MM.1S (cell line): ENCODE measurements at regions not wholly inside any gene's neighbourhood (a gene's known extent, or its start where the extent isn't known, plus 50 kb on each side); places are given as distances from the start of the nearest gene placed in this dataset.

Source experiments
- DNase-seq: peaks from one replicate; pipeline ENCODE4 v3.0.0-alpha.2; 2015
- H2AFZ ChIP-seq: fragments of 300-600 bp; sonication (generic); 2 replicates; pipeline ENCODE4 v1.6.0; 2016; ENCODE audit warnings: antibody characterized with exemption, low read length
- H3F3A ChIP-seq: fragments of 300-600 bp; sonication (generic); 2 replicates; pipeline ENCODE4 v1.6.1; 2016; ENCODE audit warnings: mild to moderate bottlenecking, antibody characterized with exemption, low read length, moderate library complexity, mixed read lengths; ENCODE audit not compliant: insufficient read depth
- H3K27ac ChIP-seq: fragments of 300-600 bp; sonication (generic); 2 replicates; pipeline ENCODE4 v1.5.1; 2016; ENCODE audit warnings: mild to moderate bottlenecking, low read length
- H3K27me3 ChIP-seq: fragments of 300-600 bp; sonication (generic); replicated peaks from 2 replicates; pipeline ENCODE4 v1.6.0; 2016; ENCODE audit warnings: low read length; ENCODE audit not compliant: insufficient read depth
- H3K36me3 ChIP-seq: fragments of 300-600 bp; sonication (generic); replicated peaks from 2 replicates; pipeline ENCODE4 v1.6.1; 2016; ENCODE audit warnings: mild to moderate bottlenecking, low read length, mixed read lengths; ENCODE audit not compliant: insufficient read depth
- H3K4me1 ChIP-seq: fragments of 300-600 bp; sonication (generic); 2 replicates; pipeline ENCODE4 v1.6.1; 2016; ENCODE audit warnings: low read length, mixed read lengths
- H3K4me2 ChIP-seq: fragments of 300-600 bp; sonication (generic); 2 replicates; pipeline ENCODE4 v1.6.0; 2016; ENCODE audit warnings: low read depth, low read length
- H3K4me3 ChIP-seq: fragments of 300-600 bp; sonication (generic); 2 replicates; pipeline ENCODE4 v1.5.1; 2016; ENCODE audit warnings: low read length, mixed read lengths
- H3K79me2 ChIP-seq: fragments of 300-600 bp; sonication (generic); 2 replicates; pipeline ENCODE4 v1.6.1; 2016; ENCODE audit warnings: mixed run types, low read length, mixed read lengths
- H3K9ac ChIP-seq: fragments of 300-600 bp; sonication (generic); 2 replicates; pipeline ENCODE4 v1.6.1; 2016; ENCODE audit warnings: low read length, mixed read lengths
- H3K9me2 ChIP-seq: fragments of 300-600 bp; sonication (generic); replicated peaks from 2 replicates; pipeline ENCODE4 v1.6.1; 2016; ENCODE audit warnings: mild to moderate bottlenecking, low read length, mixed read lengths; ENCODE audit not compliant: insufficient read depth
- H3K9me3 ChIP-seq: fragments of 300-600 bp; sonication (generic); replicated peaks from 2 replicates; pipeline ENCODE4 v1.6.1; 2016; ENCODE audit warnings: mild to moderate bottlenecking, low read length, mixed read lengths; ENCODE audit not compliant: insufficient read depth
- H4K20me1 ChIP-seq: fragments of 300-600 bp; sonication (generic); 2 replicates; pipeline ENCODE4 v1.6.1; 2016; ENCODE audit warnings: mild to moderate bottlenecking, low read length, moderate library complexity, mixed read lengths; ENCODE audit not compliant: insufficient read depth
- CTCF ChIP-seq: fragments of 300-600 bp; sonication (generic); IDR thresholded peaks from 2 replicates; pipeline ENCODE4 v1.5.1; 2016; ENCODE audit warnings: antibody characterized with exemption, low read length, mixed read lengths
- EZH2 ChIP-seq: fragments of 300-600 bp; sonication (generic); optimal IDR thresholded peaks from 2 replicates; pipeline ENCODE3; 2017; ENCODE audit warnings: low read depth, mild to moderate bottlenecking, antibody characterized with exemption, low read length, mixed read lengths
- EZH2phosphoT487 ChIP-seq: fragments of 300-600 bp; sonication (generic); IDR thresholded peaks from 2 replicates; pipeline ENCODE4 v1.6.1; 2018; ENCODE audit warnings: antibody characterized with exemption, low read length

- H3F3A ChIP-seq = no peaks in the 10 kb centered on the region
- H3K4me3 ChIP-seq = no peak overlapping the region
- H3K27me3 ChIP-seq = peaks cover 92% of the 10 kb centered on the region
- H3K4me1 ChIP-seq = no peaks in the 10 kb centered on the region
- no peaks in the 10 kb centered on the region for H3K79me2 ChIP-seq
- H3K9ac ChIP-seq = no peak overlapping the region
- no peaks in the 10 kb centered on the region for H4K20me1 ChIP-seq
- DNase-seq = no peak
- TF ChIP-seq CTCF = no peak
- no peak for TF ChIP-seq EZH2
- no peak for TF ChIP-seq EZH2phosphoT487
- H3K27ac ChIP-seq = no peak overlapping the region
- H3K9me2 ChIP-seq = no peaks in the 10 kb centered on the region
- no peaks in the 10 kb centered on the region for H3K9me3 ChIP-seq
- no peaks in the 10 kb centered on the region for H3K36me3 ChIP-seq
- no peak overlapping the region for H3K4me2 ChIP-seq
- H2AFZ ChIP-seq = no peak overlapping the region
These were observed 69.5 kb upstream of the NUP50 start for GRCh38 chr22:45094081-45094720.

DNA sequence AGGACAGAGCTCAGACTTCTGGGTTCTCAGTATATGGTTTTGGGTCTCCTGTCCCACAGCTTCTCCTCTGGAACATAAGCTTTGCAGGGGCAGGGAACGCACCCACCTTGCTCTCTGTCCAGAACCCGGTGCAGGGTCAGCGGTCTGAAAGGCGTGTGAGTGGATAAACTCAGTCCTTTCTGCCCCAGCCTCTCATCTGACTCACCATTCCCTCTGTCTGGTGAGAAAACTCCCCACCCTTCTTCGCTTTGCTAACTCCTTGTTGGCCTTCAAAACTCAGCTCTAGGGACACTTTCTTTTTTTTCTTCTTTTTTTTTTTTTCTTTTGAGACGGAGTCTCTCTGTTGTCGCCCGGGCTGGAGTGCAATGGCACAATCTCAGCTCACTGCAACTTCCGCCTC, 68.9 kb upstream of the NUP50 start:
- Histone ChIP-seq H3K4me2 (no peak overlapping the region), H3K4me1 (no peaks in the 10 kb centered on the region), H2AFZ (no peak overlapping the region), H3K9me3 (no peaks in the 10 kb centered on the region), H3K27ac (no peak overlapping the region), H3F3A (no peaks in the 10 kb centered on the region), H3K4me3 (no peak overlapping the region), H3K27me3 (peaks cover 91% of the 10 kb centered on the region), H4K20me1 (no peaks in the 10 kb centered on the region), H3K79me2 (no peaks in the 10 kb centered on the region), H3K9me2 (no peaks in the 10 kb centered on the region), H3K9ac (no peak overlapping the region), H3K36me3 (no peaks in the 10 kb centered on the region)
- DNase-seq = no peak
- TF ChIP-seq CTCF (no peak), EZH2phosphoT487 (no peak), EZH2 (no peak)

DNA sequence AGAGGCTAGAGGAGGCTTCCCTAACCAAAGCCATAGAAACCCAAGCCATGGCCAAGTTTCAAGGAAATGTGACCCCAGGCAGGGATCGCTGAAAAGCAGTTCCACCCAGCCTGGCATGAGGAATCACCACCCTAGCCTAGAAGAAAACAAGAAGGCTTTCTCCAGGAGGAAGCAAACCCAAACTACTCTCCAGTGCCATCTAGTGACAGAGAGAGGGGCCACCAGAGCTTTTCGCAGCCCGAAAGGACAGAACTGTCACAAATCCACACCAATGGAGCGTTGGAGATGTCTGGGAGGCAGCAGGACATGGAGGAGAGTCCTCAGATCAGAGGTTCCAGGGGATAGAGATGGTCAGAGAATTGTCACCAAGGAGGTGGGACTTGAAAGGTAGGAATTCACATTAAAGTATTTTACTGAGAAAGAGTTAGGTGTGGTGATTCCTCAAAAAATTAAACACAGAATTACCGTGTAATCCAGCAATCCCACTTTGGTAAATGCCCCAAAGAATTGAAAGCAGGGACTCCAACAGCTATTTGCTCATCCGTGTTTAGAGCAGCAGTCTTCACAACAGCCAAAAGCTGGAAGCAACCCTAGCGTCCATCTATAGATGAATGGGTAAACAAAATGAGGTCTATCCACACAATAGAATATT, 67.3 kb upstream of the NUP50 start:
- DNase-seq = peak; percentile 42
- no peaks in the 10 kb centered on the region for H3K79me2 ChIP-seq
- no peak overlapping the region for H3K9ac ChIP-seq
- H3K9me3 ChIP-seq = no peaks in the 10 kb centered on the region
- no peaks in the 10 kb centered on the region for H3K36me3 ChIP-seq
- H3K27me3 ChIP-seq = peaks cover 92% of the 10 kb centered on the region
- TF ChIP-seq EZH2 (no peak), CTCF (peak; percentile 84), EZH2phosphoT487 (no peak)
- H4K20me1 ChIP-seq = no peaks in the 10 kb centered on the region
- no peaks in the 10 kb centered on the region for H3K9me2 ChIP-seq
- H3K27ac ChIP-seq = no peak overlapping the region
- no peak overlapping the region for H2AFZ ChIP-seq
- H3K4me1 ChIP-seq = no peaks in the 10 kb centered on the region
- H3K4me3 ChIP-seq = no peak overlapping the region
- H3F3A ChIP-seq = no peaks in the 10 kb centered on the region
- no peak overlapping the region for H3K4me2 ChIP-seq
